GM12878 (cell line): ENCODE measurements at regions not wholly inside any gene's neighbourhood (a gene's known extent, or its start where the extent isn't known, plus 50 kb on each side); places are given as distances from the start of the nearest gene placed in this dataset.

Source experiments
- CBFB ChIP-seq: IDR thresholded peaks from 2 replicates; pipeline ENCODE4 v1.6.1; 2016; ENCODE audit warnings: antibody characterized with exemption, low read depth
- EP300 ChIP-seq, 2 experiments: fragments of 150-350 bp in 1 of 2; IDR thresholded peaks; 2 replicates each; pipeline ENCODE4 v1.6.1; 2011 to 2012; ENCODE audit warnings: low read depth in 2 of 2, low read length in 2 of 2, borderline replicate concordance in 1 of 2, improper control_type of control experiment in 1 of 2, inconsistent platforms in 1 of 2; ENCODE audit not compliant: control insufficient read depth in 1 of 2
- MEF2A ChIP-seq: IDR thresholded peaks from 2 replicates; pipeline ENCODE4 v1.6.1; 2011; ENCODE audit warnings: low read depth, mild to moderate bottlenecking, low read length, moderate library complexity; ENCODE audit not compliant: insufficient read depth
- MYC ChIP-seq: IDR thresholded peaks from 2 replicates; pipeline ENCODE4 v1.6.1; 2011; ENCODE audit warnings: mild to moderate bottlenecking, low read length, moderate library complexity, inconsistent platforms; ENCODE audit not compliant: insufficient read depth, insufficient replicate concordance, insufficient read length, severe bottlenecking
- POLR2A ChIP-seq: IDR thresholded peaks from 2 replicates; pipeline ENCODE4 v1.6.1; 2011; ENCODE audit warnings: low read depth, mild to moderate bottlenecking, low read length
- POLR2AphosphoS5 ChIP-seq: IDR thresholded peaks from 2 replicates; pipeline ENCODE4 v1.6.1; 2011; ENCODE audit warnings: mild to moderate bottlenecking, low read length, inconsistent platforms
- TCF7 ChIP-seq: IDR thresholded peaks from 2 replicates; pipeline ENCODE4 v1.6.1; 2014; ENCODE audit warnings: antibody characterized with exemption, borderline replicate concordance
- USF2 ChIP-seq: IDR thresholded peaks from 2 replicates; pipeline ENCODE4 v1.6.1; 2011; ENCODE audit warnings: low read depth, low read length, improper control_type of control experiment, borderline replicate concordance
- TF ChIP-seq, protein P1 (sequence below): fragments of 450-650 bp; IDR thresholded peaks from 2 replicates; pipeline ENCODE4 v1.6.1; 2017; ENCODE audit warnings: mild to moderate bottlenecking
- TF ChIP-seq, protein P2 (sequence below), 3 experiments: IDR thresholded peaks in 2 of 3; conservative IDR thresholded peaks in 1 of 3; 2 replicates each; pipeline ENCODE4 v1.5.1; 2011; ENCODE audit warnings: low read depth in 3 of 3, low read length in 3 of 3, mild to moderate bottlenecking in 3 of 3, control low read depth in 2 of 3, moderate library complexity in 2 of 3, inconsistent platforms in 1 of 3, mixed read lengths in 1 of 3; ENCODE audit not compliant: control insufficient read depth in 2 of 3, insufficient read depth in 1 of 3; ENCODE audit errors: extremely low read depth in 1 of 3

DNA sequence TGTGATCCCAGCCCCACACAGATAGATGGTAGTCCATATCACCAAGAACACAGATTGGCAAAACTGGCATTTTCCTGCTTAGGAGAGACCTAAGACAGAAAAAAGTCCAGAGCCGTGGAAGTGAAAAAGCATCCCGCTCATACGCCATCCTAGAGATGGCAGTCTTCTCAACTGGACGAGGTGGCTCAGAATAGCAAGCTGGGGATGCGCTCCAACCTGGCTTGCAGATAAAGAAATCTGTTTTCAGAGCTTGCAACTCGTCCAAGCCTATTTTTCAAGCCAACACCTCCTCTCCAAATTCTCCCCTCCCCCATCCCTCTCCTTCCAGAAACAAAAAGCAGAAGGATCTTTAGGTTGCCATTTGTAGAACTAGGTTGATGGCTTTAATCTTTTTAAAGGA is 74.3 kb upstream of the OTX2 start:
- no peak for TF ChIP-seq EP300 (IDR thresholded peaks at IDR 0.05; ENCODE audit: borderline replicate concordance in 1 of 2, control insufficient read depth in 1 of 2, low read depth in 2 of 2, low read length in 2 of 2)
- TF ChIP-seq, protein P1, sequence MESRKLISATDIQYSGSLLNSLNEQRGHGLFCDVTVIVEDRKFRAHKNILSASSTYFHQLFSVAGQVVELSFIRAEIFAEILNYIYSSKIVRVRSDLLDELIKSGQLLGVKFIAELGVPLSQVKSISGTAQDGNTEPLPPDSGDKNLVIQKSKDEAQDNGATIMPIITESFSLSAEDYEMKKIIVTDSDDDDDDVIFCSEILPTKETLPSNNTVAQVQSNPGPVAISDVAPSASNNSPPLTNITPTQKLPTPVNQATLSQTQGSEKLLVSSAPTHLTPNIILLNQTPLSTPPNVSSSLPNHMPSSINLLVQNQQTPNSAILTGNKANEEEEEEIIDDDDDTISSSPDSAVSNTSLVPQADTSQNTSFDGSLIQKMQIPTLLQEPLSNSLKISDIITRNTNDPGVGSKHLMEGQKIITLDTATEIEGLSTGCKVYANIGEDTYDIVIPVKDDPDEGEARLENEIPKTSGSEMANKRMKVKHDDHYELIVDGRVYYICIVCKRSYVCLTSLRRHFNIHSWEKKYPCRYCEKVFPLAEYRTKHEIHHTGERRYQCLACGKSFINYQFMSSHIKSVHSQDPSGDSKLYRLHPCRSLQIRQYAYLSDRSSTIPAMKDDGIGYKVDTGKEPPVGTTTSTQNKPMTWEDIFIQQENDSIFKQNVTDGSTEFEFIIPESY = no peak
- TF ChIP-seq, protein P2, sequence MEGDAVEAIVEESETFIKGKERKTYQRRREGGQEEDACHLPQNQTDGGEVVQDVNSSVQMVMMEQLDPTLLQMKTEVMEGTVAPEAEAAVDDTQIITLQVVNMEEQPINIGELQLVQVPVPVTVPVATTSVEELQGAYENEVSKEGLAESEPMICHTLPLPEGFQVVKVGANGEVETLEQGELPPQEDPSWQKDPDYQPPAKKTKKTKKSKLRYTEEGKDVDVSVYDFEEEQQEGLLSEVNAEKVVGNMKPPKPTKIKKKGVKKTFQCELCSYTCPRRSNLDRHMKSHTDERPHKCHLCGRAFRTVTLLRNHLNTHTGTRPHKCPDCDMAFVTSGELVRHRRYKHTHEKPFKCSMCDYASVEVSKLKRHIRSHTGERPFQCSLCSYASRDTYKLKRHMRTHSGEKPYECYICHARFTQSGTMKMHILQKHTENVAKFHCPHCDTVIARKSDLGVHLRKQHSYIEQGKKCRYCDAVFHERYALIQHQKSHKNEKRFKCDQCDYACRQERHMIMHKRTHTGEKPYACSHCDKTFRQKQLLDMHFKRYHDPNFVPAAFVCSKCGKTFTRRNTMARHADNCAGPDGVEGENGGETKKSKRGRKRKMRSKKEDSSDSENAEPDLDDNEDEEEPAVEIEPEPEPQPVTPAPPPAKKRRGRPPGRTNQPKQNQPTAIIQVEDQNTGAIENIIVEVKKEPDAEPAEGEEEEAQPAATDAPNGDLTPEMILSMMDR (IDR thresholded peaks at IDR 0.05 in 2 of 3, conservative IDR thresholded peaks at IDR 0.05 in 1 of 3; ENCODE audit: control insufficient read depth in 2 of 3, extremely low read depth in 1 of 3, insufficient read depth in 1 of 3, low read depth in 3 of 3, low read length in 3 of 3) = no peak
- no peak for TF ChIP-seq POLR2AphosphoS5
- no peak for TF ChIP-seq MEF2A
- no peak for TF ChIP-seq POLR2A
- TF ChIP-seq USF2 = no peak
- TF ChIP-seq TCF7 = no peak
- TF ChIP-seq MYC = no peak
- no peak for TF ChIP-seq CBFB
